GM12878 (cell line): ENCODE measurements at regions not wholly inside any gene's neighbourhood (a gene's known extent, or its start where the extent isn't known, plus 50 kb on each side); places are given as distances from the start of the nearest gene placed in this dataset.

ENCODE experiments used
- ATAC-seq: fragments of 200-7000 bp; cut with Tn5 transposase; 3 replicates; pipeline ENCODE4 v1.9.1; 2020; ENCODE audit warnings: mild to moderate bottlenecking, moderate library complexity
- BruUV-seq: library from RNA; stranded (reverse); fragments of 400-500 nt; replicated peaks from 2 replicates; lab custom pipeline; 2021; lab: Mats Ljungman, UMichigan
- CTCF ChIA-PET: fragments of 300-600 bp; sonication (Branson Sonifier 250); formaldehyde crosslinking; extraction: SDS; loops from one replicate; lab custom pipeline; 2021; ENCODE audit warnings: inconsistent platforms; lab: Yijun Ruan, JAX
- POLR2A ChIA-PET: fragments of 350-600 bp; formaldehyde crosslinking; extraction: SDS; loops from one replicate; lab custom pipeline; 2021; ENCODE audit warnings: inconsistent platforms; lab: Charles Lee
- RAD21 ChIA-PET: fragments of 300-600 bp; sonication (Branson Sonifier 250); formaldehyde crosslinking; loops from one replicate; lab custom pipeline; 2023; ENCODE audit warnings: antibody characterized with exemption; ENCODE audit not compliant: unreplicated experiment; lab: Charles Lee
- SMC1A ChIA-PET: fragments of 300-600 bp; sonication (Branson Sonifier 250); formaldehyde crosslinking; loops from one replicate; lab custom pipeline; 2023; ENCODE audit not compliant: unreplicated experiment, uncharacterized antibody; lab: Charles Lee
- DNase-seq: peaks from one replicate; pipeline ENCODE4 v3.0.0-alpha.2; 2011; ENCODE audit warnings: low read depth, low spot score
- FAIRE-seq: peaks from 3 replicates; lab custom pipeline; 2011; peaks lifted over from hg19 to GRCh38; lab: Jason Lieb, UNC
- H2AFZ ChIP-seq: 2 replicates; pipeline ENCODE4 v1.6.0; 2011; ENCODE audit warnings: low read depth, low read length, control low read depth; ENCODE audit not compliant: control insufficient read depth
- H3K27ac ChIP-seq: 2 replicates; pipeline ENCODE4 v1.5.1; 2011; ENCODE audit warnings: control low read depth; ENCODE audit not compliant: control insufficient read depth, insufficient read depth
- H3K27me3 ChIP-seq, 2 experiments: replicated peaks in 1 of 2; 2 replicates each; pipeline versions ENCODE4 v1.6.0 to v1.6.1; 2011; ENCODE audit warnings: low read length in 1 of 2; ENCODE audit not compliant: control insufficient read depth in 2 of 2, insufficient read depth in 2 of 2
- H3K36me3 ChIP-seq, 2 experiments: 2 replicates each; pipeline ENCODE4 v1.5.1; 2011; ENCODE audit warnings: low read length in 1 of 2; ENCODE audit not compliant: control insufficient read depth in 2 of 2, insufficient read depth in 2 of 2
- H3K4me1 ChIP-seq: 2 replicates; pipeline ENCODE4 v1.6.1; 2011; ENCODE audit warnings: mild to moderate bottlenecking, low read length, moderate library complexity, mixed read lengths; ENCODE audit not compliant: control insufficient read depth, insufficient read depth
- H3K4me2 ChIP-seq: 2 replicates; pipeline ENCODE4 v1.6.0; 2011; ENCODE audit warnings: control low read depth; ENCODE audit not compliant: control insufficient read depth, insufficient read depth
- H3K4me3 ChIP-seq: fragments of 200-600 bp; sonication (generic); 2 replicates; pipeline ENCODE4 v1.5.1; 2016
- H3K79me2 ChIP-seq: 2 replicates; pipeline ENCODE4 v1.6.0; 2011; ENCODE audit warnings: low read length; ENCODE audit not compliant: control insufficient read depth, insufficient read depth
- H3K9ac ChIP-seq: 2 replicates; pipeline ENCODE4 v1.8.0; 2011; ENCODE audit warnings: low read length, control low read depth, mixed read lengths; ENCODE audit not compliant: control insufficient read depth, insufficient read depth
- H3K9me3 ChIP-seq: replicated peaks from 3 replicates; pipeline ENCODE4 v1.5.1; 2011; ENCODE audit warnings: mild to moderate bottlenecking, low read length; ENCODE audit not compliant: control insufficient read depth, insufficient read depth
- H4K20me1 ChIP-seq: 2 replicates; pipeline ENCODE4 v1.6.0; 2011; ENCODE audit not compliant: control insufficient read depth, insufficient read depth
- BHLHE40 ChIP-seq, 2 experiments: fragments of 450-650 bp in 1 of 2; IDR thresholded peaks; 2 replicates each; pipeline ENCODE4 v1.6.1; 2011 to 2017; ENCODE audit warnings: low read depth in 2 of 2, borderline replicate concordance in 1 of 2, improper control_type of control experiment in 1 of 2, low read length in 1 of 2, mild to moderate bottlenecking in 1 of 2
- CEBPB ChIP-seq, 2 experiments: fragments of 150-350 bp in 1 of 2; IDR thresholded peaks; 2 replicates each; pipeline ENCODE4 v1.6.1; 2012 to 2014; ENCODE audit warnings: low read depth in 2 of 2, low read length in 2 of 2, borderline replicate concordance in 1 of 2, inconsistent platforms in 1 of 2
- NBN ChIP-seq: fragments of 450-650 bp; IDR thresholded peaks from 2 replicates; pipeline ENCODE4 v1.6.1; 2016
- NRF1 ChIP-seq: conservative IDR thresholded peaks from 2 replicates; pipeline ENCODE4 v1.6.1; 2011; ENCODE audit warnings: mild to moderate bottlenecking, low read depth, low read length, improper control_type of control experiment
- PRDM15 ChIP-seq: fragments of 450-650 bp; formaldehyde crosslinking; IDR thresholded peaks from 2 replicates; pipeline ENCODE4 v1.4.0; 2020; ENCODE audit warnings: mild to moderate bottlenecking, moderate library complexity
- RUNX3 ChIP-seq: IDR thresholded peaks from 2 replicates; pipeline ENCODE4 v1.6.1; 2012; ENCODE audit warnings: low read length, inconsistent platforms
- SIX5 ChIP-seq: IDR thresholded peaks from 2 replicates; pipeline ENCODE4 v1.6.1; 2011; ENCODE audit warnings: mild to moderate bottlenecking, low read depth, low read length, moderate library complexity; ENCODE audit not compliant: severe bottlenecking
- STAT1 ChIP-seq: fragments of 450-650 bp; conservative IDR thresholded peaks from 2 replicates; pipeline ENCODE4 v1.6.1; 2014; ENCODE audit warnings: antibody characterized with exemption, mild to moderate bottlenecking
- WGBS: methylation state at CpG from one replicate; pipeline ENCODE4 v1.1.6; 2016; ENCODE audit warnings: low lambda C conversion rate; ENCODE audit not compliant: insufficient replicate concordance, insufficient coverage; ENCODE audit errors: missing lambda C conversion rate; 5-methylcytosine and 5-hydroxymethylcytosine counted together
- in situ Hi-C: fragments of 300-500 bp; cut with MboI; formaldehyde crosslinking; loops from 9 replicates; pipeline ENCODE4 v1.14.3; 2018; ENCODE audit warnings: mixed read lengths
- intact Hi-C: fragments of 100-400 bp; cut with micrococcal nuclease; formaldehyde crosslinking; loops from one replicate; pipeline ENCODE4 v1.14.2; 2022; ENCODE audit not compliant: unreplicated experiment

- no peak overlapping the region for H3K4me2 ChIP-seq
- no peak overlapping the region for H3K4me3 ChIP-seq
- in situ Hi-C loops (no loop called here), intact Hi-C loops (no loop called here)
- no peaks in the 10 kb centered on the region for H3K27me3 ChIP-seq
- TF ChIP-seq STAT1 (no peak), SIX5 (no peak), PRDM15 (CRISPR knock-in tag) (no peak), BHLHE40 (IDR thresholded peaks at IDR 0.05; ENCODE audit: borderline replicate concordance in 1 of 2, low read depth in 2 of 2, low read length in 1 of 2) (no peak), RUNX3 (no peak), NBN (no peak), NRF1 (no peak), CEBPB (IDR thresholded peaks at IDR 0.05; ENCODE audit: borderline replicate concordance in 1 of 2, low read depth in 2 of 2, low read length in 2 of 2) (no peak)
- 0% methylated on average over 2 of the region's 2 CpGs for WGBS
- SMC1A ChIA-PET, result no interaction called here
- FAIRE-seq, result no peak
- RAD21 ChIA-PET, result no interaction called here
- no peak for ATAC-seq
- no peaks in the 10 kb centered on the region for H3K79me2 ChIP-seq
- CTCF ChIA-PET, result interaction anchor here (1.0 kb wide), 1 partner anchor 293 kb away, joined by 3 read pairs; no protein-coding TSS in a partner anchor
- no peaks in the 10 kb centered on the region for H3K4me1 ChIP-seq
- H3K9ac ChIP-seq, result no peak overlapping the region
- no peak for DNase-seq
- POLR2A ChIA-PET, result no interaction called here
- BruUV-seq, result no TSS peak
- no peak overlapping the region for H3K27ac ChIP-seq
- no peaks in the 10 kb centered on the region for H3K36me3 ChIP-seq
- H3K9me3 ChIP-seq, result no peaks in the 10 kb centered on the region
- no peaks in the 10 kb centered on the region for H4K20me1 ChIP-seq
- no peak overlapping the region for H2AFZ ChIP-seq
Measured at GRCh38 chrX:114221445-114221844, 362.4 kb upstream of the HTR2C start.
